HG03103 (cell line): ENCODE measurements at regions not wholly inside any gene's neighbourhood (a gene's known extent, or its start where the extent isn't known, plus 50 kb on each side); places are given as distances from the start of the nearest gene placed in this dataset.
"Not testable (repeated sequence)": the region's sequence is repeated elsewhere in the genome, so short reads cannot be mapped to it uniquely, and the experiment has no call there.

Source experiments
- ATAC-seq: cut with Tn5 transposase; IDR thresholded peaks from one replicate; pipeline ENCODE4 v1.9.1; 2021; ENCODE audit warnings: low read depth; ENCODE audit not compliant: unreplicated experiment

DNA sequence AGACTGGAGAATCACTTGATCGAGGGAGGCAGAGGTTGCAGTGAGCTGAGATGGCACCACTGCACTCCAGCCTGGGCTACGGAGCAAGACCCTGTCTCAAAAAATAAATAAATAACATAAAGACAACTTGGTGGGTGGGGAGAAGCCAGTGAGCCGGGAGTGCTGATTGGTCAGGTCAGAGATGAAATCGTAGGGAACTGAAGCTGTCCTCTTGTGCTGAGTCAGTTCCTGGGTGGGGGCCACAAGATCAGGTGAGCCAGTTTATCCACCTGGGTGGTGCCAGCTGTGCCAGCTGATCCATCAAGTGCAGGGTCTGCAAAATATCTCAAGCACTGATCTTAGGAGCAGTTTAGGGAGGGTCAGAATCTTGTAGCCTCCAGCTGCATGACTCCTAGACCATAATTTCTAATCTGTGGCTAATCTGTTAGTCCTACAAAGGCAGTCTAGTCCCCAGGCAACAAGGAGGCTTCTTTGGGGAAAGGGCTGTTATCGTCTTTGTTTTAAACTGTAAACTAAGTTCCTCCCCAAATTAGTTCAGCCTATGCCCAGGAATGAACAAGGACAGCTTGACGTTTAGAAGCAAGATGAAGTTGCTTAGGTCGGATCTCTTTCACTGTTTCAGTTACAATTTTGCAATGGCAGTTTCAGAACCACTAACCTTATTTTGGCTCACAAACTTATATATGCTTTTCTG, 221.5 kb upstream of the MYLIP start:
- ATAC-seq: not testable (repeated sequence)

DNA sequence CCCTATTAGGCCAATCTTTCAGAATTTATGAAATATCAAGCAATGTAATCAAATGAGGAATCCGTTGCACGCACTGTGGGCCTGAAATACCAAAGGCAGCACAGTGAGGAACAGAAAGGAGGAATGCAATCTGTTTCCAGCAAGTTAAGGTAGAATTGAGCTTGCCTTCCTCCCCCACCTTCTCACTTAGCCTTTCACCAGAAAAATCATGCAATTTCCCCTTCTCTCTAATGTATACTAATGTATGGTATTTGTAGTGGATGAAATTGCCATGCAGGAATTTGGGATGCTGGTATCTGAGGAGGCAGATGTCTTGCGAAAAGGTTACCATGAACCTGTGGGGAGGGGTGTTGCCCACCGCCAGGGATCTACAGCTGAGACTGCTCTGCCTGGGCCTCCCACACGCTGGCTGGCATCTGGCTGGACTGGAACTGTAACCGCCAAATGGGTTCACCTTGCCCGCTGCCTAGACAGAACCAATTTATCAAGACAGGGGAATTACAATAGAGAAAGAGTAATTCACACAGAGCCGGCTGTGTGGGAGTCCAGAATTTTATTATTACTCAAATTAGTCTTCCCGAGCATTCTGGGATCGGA, 222.4 kb upstream of the MYLIP start:
- ATAC-seq: no peak

DNA sequence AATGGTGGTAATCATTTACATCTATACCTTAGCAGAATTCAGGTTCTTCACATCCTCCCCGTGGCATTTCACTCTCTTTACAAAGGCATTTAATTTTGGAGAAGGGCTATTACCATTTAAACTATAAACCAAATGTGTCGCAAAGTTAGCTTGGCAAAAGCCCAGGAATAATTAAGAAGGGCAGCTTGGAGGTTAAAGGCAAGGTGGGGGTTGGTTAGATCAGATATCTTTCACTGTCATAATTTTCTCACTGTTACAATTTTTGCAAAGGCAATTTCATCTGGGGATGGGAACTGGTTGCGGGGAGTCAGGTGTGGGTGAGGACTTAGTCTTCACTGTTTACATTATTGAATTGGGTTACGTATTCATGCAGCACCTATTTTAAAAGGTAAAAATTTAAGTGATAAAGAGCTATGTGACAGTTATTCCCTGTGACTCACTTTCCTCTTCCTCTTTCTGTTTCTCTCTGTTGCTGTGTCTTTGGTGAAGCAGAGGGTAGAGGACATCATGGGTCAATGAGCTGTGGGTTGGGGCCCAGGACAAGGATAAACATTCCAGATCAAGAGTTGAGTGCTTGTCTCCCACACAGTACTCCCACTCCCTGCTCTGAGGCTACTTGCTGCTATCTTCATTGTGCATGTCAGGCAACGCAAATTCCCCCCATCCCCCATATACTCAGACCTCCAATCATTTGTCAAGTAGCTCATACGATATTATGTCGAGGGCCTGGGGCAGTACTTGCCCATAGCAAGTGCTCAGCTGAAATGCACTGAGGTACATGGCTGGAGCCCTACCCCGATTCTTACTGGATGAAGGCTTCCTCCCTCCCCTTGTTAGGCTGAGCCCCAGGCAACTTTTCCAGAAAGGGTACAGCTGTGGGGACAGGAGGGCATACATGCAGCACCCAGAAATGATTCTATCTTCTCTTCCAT, 223.1 kb upstream of the MYLIP start:
- no peak for ATAC-seq

DNA sequence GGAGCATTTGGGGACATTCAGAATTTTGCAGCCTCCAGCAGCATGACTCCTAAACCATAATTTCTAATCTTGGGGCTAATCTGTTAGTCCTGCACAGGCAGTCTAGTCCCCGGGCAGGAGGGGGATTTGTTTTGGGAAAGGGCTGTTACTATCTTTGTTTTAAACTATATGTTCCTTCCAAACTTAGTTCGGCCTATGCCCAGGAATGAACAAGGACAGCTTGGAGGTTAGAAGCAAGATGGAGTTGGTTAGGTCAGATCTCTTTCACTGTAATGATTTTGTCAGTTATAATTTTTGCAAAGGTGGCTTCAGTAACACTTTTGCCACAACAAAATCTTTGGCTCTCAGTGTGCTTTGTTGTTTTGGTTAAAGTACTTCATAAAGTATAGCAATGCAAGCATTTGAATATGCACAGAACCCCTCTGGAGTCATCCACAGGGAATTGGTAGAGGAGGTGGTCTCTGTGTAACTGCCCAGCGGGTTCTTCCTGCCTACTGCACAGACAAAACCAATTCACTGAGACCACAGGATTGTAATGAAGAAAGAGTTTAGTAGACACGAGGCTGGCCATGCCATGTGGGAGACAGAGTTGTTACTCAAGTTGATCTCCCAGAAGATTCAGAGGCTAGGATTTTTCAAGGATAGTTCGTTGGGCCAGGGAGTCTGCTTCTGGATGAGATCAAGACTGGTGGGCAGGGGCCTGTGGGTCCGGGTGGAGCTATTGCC, 224.1 kb upstream of the MYLIP start:
- ATAC-seq: no peak

DNA sequence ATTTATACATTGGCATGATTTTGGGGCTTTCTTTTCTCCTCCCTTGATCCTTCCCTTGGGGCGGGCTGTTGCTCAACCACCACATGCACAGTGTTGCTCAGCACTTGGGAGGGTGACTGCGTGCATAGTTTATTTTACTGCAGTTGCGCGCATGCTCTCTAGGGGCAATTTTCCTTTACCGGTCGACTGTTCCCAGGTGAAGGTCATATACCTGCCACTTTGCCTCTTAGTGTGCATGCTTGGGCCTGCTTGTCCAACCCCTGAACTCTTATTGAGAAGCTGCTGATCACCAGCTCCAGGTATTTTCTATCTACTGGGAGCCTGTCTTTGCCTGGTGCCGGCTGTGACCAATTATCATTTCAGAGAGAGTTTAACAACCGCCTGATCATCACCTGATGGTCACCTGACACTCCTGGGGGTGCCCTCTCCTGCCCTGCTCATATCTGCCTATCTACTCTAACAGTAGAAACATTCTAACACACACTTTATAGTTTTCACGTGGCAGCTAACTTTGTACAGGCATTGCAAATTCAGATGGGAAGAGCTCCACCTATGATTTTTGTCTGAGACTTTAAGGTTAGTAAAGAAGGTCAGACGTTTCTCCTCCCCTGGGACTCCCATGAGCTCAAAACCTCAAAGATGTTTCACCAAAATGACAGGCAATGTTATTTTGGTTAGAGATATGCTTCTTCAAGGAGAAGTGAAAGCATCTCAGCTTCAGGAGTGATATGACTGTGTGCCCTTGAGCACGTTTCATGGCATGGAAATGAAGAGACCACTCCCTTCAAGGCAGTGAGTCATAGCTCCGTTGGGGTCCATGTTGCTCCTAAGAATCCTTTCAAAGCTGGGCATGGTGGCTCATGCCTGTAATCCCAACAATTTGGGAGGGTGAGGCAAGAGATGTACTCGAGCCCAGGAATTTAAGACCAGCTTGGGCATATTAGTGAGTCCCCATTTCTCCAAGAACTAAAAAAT, 227.5 kb upstream of the MYLIP start:
- ATAC-seq: peak; percentile 83

DNA sequence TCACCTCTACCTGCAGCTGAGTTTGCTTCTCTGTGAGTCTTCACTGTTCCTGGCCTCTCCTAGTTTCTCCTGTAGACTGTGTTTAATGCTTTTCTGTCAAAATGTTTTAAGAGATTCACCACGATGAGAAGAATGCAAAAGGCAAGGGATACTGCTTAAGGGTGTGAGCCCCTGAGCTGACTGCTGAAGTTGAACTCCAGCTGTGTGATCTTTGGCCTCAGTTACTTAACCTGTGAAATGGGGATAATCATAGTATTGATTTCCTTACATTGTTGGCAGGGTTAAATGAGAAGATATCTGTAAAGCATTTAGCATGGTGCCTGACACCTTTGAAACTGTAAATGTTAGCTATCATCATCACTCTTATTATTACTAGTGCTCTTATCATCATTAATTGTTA, 230.2 kb upstream of the MYLIP start:
- no peak for ATAC-seq

DNA sequence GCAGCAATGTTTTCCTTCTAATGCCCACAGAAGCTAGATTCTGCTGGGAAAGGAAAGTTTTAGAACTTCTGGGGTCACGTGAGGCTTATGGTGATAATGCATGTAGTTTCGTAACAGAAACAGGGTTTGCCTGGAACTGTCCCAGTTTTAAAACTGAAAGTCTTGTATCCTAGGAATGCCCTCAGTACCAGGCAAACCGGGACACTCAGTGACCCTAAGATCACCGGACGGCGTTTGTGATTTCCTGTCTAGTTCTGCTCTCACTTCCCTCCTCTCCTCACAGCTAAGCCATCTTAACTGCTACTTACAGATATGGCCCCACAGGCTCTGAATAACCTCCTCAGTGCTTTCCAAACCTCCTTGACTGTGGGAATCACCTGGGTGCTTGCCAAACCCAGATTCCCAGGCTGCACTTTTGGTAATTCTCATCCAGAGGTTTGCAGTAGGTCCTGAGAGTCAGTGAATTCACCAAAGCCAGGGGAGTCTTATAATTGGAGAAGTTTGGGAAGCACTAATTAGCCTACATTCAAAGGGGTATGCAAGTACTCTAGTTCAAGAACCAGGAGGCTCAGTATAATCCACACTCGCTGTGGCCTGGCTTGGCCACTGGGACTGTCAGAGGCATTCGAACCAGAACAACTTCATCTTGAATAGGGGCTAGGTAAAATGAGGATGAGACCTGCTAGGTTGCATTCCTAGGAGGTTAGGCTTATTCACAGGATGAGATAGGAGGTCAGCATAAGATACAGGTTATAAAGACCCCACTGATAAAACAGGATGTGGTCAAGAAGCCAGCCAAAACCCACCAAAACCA, 231.6 kb upstream of the MYLIP start:
- no peak for ATAC-seq

DNA sequence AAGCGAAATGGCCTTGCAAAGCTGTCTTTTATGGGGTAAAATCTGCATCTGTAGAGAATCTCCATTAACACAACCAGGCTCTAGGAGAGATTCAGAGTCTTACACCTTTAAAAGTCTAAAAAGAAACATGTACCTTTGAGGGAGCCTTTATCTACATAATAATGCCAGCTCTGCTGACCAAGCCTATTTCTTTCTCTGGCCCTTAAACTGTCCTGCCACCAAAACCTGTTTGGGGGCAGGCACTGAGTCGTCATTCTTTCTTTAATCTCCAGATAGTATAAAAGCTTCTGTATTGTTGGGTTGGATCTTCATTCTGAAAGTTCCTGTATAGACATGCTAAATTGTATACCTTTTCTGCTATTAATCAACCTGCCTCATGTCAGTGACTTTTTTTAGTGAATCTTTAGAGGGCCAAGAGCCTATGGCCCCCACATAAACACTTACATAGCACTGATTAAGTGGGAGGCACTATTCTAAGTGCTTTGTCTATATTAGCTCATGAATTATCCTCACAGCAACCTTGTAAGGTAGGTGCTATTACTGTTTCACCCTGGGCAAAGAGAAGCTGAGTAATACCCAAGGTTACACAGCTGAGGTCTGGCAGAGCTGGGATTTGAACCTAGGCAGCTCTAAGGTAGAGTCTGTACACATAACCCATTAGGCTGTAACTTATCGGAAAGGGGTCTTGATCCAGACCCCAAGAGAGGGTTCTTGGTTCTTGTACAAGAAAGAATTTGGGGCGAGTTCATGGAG, 232.3 kb upstream of the DTNBP1 start:
- ATAC-seq: no peak

DNA sequence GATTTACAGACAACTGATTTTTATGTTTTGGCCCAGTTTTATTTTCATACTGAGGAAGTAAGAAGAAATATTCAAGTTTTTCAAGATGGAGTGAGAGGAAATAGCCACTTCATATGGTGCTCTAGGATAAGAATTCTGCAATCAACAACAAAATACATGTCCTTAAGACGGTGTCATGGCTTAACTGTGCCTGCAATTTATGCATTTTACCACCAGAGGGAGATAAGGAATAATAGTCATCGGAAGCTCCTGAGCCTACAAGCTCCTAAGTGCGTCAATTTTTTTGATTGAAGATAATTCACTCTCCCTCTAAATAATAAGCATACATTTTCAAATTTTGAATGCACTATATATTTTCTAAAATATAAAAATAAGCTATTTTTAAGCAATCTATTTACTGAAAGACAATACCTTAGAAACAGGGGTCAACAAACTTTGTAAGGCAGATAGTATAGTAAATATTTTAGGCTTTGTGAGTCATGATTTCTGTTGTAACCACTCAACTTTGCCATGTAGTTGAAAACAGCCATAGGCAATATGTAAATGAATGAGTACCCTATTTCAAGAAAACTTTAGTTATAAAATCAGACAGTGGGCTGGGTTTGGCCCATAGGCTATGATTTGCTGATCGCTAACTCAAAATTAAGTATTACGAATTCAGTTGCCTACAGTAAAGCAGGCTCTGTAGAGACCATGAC, 230.9 kb upstream of the DTNBP1 start:
- no peak for ATAC-seq

DNA sequence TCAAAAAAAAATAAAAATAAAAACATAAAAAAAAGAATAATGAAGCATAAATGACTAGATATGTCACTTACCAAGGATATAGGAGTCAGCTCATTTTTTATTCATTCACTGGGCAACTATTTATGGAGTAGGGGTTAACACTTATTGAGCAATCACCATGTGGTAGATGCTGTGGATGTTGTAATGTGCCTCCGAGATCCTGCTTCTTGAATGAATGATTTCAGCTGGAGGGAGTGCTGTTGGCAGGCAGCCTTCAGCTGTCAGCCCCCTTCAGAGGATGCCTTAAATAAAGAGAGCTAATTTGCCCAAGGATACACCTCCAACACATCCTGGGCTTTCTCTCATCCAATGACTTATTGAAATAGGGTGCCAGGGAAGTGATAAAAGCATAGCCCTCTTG, 229.5 kb upstream of the DTNBP1 start:
- ATAC-seq: no peak

DNA sequence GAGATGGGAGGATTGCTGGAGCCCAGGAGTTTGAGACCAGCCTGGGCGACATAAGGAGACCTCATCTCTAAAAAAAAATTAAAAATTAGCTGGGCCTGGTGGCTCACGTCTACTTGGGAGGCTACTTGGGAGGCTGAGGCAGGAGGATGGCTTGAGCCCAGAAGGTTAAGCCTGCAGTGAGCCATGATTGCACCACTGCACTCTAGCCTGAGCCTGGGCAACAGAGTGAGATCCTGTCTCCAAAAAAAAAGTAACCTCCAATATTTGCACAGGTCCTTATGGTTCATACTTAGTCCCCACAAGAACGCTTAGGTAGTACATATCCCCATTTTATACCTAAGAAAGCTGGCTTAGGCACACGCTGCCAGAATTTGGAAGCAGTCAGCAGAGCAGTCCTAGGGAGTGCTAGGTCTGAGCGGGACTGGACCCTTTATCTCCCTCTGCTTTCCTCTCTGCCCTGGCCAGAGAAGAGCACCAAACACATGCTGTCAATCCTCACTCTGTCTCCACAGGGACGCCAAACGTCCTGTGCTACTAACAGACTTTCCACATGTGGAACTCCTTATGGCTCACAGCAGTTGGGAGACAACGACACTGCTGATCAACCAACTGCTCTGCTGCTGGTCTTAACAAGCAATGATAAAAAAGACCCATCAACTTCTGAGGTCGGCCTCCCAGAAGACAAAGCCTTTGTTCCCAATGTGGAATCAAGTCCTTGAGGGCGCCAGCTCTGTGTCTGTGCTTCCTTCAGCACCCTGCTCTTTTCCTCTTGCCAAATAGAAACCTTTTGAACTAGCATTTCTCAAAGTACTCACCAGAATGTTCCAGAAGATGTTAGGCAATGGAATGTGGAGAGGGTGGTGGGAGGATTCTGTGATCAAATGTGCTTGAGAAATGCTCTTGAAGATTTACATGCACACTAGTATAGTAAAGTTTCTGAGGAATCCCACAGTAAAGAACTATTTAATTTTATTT, 226.3 kb upstream of the DTNBP1 start:
- ATAC-seq: no peak

DNA sequence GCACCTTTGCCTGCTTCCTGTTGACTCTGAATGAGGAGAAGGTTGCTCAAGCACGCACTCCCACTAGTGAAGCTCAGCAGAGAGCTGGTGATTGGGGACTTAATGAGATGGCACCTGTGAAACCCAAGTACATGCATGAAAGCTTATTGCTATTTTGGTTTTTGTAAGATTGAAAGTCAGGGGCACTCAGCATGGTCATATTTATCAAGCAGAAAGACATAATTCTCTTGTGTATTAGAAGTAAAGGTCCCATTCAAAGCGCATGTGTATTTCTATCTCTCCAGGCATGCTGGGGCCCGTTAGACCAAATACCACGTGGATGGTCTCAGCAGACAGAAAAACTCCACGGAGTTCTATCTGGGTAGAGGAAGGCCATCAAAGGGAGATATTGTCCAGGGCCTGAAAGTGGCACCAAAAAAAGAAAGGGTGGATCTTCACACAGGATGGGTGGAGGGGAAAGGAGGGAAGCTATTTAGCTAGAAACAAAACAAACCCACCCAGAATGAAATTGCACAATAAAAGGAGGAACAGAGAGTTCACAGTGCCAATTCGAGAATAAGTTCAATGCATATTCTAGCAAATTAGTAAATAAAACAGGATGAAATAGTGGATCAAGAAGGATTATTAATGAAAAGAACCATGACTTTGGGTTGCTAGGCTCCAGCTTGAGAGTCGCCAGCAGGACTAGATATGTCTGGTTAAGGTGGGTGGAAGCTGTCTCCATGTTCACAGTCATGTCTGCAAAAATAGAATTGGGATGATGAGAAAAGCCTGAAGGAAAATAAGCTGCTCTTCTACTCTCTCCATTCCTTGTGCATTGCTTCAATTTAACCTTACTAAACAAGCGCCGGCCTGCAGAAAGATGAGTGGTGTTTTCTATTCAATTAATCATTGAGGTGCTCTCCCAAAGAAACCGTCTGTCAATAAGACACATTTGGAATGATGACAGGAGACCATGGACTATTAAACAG, 224.9 kb upstream of the DTNBP1 start:
- no peak for ATAC-seq

DNA sequence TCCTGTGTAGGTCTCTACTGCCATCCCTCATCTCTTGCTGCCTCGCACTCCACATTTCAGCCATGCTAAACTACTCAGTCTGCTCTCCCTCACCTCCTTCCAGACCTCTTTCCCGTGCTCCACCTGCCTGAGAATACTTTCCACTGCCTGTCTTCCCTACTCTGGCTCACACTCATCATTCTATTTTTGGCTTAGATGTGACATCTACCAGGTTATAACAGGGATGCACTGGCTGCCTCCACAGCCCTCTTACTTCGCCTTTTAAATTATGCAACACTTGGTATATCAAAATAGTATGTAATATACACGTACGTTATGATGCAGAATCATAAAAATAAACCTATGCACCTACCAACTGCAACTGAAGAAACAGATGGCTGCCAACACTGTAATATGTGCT, 222.8 kb upstream of the DTNBP1 start:
- no peak for ATAC-seq

DNA sequence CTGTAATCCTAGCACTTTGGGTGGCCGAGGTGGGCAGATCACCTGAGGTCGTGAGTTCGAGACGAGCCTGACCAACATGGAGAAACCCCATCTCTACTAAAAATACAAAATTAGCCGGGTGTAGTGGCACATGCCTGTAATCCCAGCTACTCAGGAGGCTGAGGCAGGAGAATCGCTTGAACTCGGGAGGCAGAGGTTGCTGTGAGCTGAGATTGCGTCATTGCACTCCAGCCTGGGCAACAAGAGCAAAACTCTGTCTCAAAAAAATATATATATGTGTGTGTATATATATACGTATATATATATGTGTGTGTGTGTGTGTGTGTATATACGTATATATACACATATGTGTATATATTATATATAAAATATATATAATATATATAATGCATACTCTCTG, 220.8 kb upstream of the DTNBP1 start:
- ATAC-seq: not testable (repeated sequence)

DNA sequence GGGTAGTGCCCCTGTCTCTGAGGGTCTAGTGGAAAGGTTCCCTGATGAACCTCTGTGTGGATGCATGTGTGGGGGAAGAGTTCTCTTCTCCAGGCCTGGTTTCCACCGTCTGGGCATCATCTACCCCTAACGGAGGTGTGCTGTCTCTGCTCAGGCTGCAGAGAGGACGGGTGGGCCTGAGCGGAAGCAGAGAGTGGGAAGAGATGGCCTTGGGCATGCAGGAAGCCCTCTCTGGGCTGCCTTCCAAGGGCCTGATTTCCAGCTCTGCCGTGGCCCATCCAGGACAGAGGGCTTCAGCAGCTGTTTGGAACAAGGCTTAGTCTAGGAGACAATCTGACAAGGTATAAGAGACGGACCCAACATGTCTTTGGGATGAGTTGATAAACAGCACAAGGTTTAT, 220.1 kb upstream of the DTNBP1 start:
- ATAC-seq: no peak
